Posterior cingulate gyrus (tissue), 11 donors: ENCODE measurements at regions not wholly inside any gene's neighbourhood (a gene's known extent, or its start where the extent isn't known, plus 50 kb on each side); places are given as distances from the start of the nearest gene placed in this dataset.
"Not testable (repeated sequence)": the region's sequence is repeated elsewhere in the genome, so short reads cannot be mapped to it uniquely, and the experiment has no call there.

Experiments used
- DNase-seq, 10 donors: peaks; one replicate each; pipeline versions ENCODE4 v3.0.0 to v3.0.0-alpha.2; 2020 to 2021; ENCODE audit warnings: mixed read lengths in 3 of 10
- intact Hi-C: fragments of 100-400 bp; cut with DNase I; formaldehyde crosslinking; loops from one replicate; pipeline ENCODE4 v1.15.1; 2023

DNA sequence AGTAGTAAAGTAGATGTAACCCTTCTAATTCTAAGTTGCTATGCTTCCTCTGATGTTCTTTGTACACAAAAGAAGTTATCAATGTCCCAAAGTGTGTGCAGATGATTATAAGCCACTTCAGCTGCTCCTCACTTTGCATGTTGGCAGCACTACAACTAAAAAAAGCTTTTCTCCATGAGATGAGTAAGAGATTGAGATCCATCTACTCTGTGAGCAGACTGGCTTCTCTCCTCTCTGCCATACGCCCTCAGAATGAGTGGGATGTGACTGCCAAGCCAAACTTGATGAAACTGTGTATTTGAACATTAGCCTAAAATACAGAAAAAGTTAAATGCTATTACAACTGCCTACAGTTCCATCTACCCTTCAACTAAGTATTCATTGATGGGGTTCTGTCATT lies 102.9 kb upstream of the ETV1 start:
- peak in 4 of 10 donors; percentile 2 to 80 (median 10) for DNase-seq
- intact Hi-C loops: no loop called here

DNA sequence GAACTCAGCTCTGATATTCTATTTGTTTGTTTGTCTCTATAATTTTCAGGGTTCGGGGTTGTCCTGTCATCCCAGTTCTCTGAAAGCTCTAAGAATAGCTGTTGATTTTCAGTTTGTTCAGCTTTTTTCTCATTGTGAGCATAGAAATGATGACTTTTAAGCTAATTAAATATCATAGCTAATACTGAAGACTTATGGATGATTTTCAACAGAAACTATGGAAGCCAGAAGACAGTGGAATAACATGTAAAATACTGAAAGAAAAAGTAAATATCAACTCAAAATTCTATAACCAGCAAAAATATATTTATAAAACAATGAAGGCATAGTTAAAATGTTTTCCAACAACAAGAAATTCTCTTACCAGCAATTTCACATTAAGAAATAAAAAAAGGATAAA lies 96.4 kb upstream of the ETV1 start:
- no peak for DNase-seq
- intact Hi-C loops: no loop called here

DNA sequence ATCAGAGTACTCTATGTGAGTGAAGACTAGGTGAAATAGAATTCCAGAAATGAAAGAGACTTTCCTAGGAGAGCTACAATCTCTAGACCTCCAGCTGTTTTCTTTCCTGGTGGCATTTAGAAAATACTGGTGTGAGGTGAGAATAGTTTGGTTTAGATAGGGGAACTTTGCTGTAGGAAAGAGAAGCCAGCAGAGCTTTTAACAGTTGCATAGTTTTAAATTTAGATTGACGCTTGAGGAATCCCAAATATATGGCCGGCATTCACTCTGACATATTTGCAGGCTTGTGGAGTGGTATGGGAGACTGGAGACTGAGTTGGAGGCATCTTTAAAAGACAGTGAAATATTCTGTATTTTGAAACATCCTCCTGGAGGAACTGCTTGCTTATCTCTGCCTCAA lies 94.3 kb upstream of the ETV1 start:
- no peak for DNase-seq
- intact Hi-C loops: no loop called here

- no peak for DNase-seq
Observed at GRCh38 chr7:14073988-14074387, 84.5 kb upstream of the ETV1 start.

DNA sequence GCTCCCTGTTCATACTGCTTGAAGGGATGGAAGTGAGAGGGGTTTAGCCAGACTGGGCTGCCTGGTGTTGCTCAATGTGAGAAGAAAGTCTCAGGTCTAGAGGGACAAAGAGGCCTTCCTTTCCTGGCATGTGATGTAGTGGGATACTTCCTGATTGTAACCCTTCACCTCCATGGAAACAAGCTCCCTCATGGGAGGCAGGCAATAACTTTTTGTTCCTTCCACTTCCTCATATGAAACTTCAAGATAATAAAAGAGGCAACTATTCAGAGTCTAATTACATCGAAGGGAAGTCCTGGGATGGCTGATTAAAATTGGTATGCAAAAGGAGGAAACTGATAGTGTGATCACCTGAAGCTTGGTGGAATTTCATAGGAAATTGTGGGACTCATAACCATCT lies 84.1 kb upstream of the ETV1 start:
- intact Hi-C loops: no loop called here

More at GRCh38 chr7:14073988-14074387, 84.5 kb upstream of the ETV1 start:
- intact Hi-C loops: no loop called here

GRCh38 chr7:14071045-14071444 lies 81.6 kb upstream of the ETV1 start:
- DNase-seq: no peak
- intact Hi-C loops: no loop called here

More for the DNA sequence above, 84.1 kb upstream of the ETV1 start:
- no peak for DNase-seq

- DNase-seq: no peak
- intact Hi-C loops: no loop called here
Observed at GRCh38 chr7:14069961-14070360, 80.5 kb upstream of the ETV1 start.

GRCh38 chr7:14066783-14067182 lies 77.3 kb upstream of the ETV1 start:
- intact Hi-C loops: not testable (repeated sequence)

DNA sequence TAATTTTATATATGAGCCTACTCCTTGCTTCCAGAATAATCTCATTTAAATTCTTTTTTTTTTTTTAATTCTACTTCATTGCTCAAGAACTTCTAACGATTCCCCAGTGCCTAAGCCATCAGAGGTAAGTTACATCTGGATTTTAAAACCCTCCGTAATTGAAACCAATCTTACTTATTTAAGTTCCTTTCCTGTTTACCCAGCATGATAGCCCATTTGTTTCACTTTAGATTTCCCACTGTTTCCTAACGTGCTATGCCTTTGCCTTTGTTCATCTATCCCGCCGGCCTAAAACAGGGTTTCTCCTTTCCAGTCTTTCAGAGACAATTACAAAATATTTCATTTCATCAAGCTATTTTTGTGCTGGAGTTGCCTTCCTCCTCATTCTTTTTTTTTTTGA lies 75.8 kb upstream of the ETV1 start:
- DNase-seq: no peak
- intact Hi-C loops: no loop called here

More at GRCh38 chr7:14066783-14067182, 77.3 kb upstream of the ETV1 start:
- DNase-seq: not testable (repeated sequence)

GRCh38 chr7:14055813-14056212 lies 66.3 kb upstream of the ETV1 start:
- DNase-seq: no peak
- intact Hi-C loops: no loop called here

DNA sequence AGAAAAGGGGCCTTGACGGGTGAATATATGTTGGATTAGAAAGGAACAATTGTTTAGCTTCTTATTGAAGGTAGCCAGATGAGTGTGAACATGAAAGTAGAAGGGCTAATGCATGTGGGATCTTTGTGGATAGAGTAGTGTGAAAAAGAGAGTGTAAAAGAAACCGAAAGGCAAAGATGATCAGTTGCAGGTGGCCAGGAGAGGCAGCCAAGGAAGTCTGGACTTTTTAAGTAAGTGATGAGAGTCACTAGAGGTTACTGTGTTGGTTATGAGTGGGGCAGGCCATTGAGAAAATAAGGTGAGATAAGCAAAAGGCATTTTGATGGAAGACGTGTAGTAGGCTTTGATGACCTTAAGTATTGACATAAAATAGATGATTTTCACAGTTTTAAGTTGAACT lies 64.7 kb upstream of the ETV1 start:
- no peak for DNase-seq
- intact Hi-C loops: no loop called here

DNA sequence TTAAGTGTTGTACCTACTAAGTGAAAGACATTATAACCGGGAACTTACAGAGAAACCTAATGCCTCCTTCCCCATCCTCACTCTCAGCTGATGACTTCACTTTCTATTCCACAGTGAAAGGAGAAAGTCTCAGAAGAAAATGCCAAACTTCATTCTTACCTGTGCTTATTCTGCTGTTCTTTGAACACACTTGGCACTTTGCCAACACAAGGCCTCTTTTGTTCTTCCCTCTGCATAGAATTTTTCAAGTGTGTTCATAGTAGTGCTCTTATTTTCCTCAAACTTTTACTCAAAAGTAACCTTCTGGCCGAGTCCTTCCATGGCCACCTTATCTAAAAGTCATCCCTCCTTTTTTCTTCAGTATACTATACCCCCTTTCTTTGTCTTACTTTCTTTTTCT lies 59.4 kb upstream of the ETV1 start:
- no peak for DNase-seq
- intact Hi-C loops: no loop called here

DNA sequence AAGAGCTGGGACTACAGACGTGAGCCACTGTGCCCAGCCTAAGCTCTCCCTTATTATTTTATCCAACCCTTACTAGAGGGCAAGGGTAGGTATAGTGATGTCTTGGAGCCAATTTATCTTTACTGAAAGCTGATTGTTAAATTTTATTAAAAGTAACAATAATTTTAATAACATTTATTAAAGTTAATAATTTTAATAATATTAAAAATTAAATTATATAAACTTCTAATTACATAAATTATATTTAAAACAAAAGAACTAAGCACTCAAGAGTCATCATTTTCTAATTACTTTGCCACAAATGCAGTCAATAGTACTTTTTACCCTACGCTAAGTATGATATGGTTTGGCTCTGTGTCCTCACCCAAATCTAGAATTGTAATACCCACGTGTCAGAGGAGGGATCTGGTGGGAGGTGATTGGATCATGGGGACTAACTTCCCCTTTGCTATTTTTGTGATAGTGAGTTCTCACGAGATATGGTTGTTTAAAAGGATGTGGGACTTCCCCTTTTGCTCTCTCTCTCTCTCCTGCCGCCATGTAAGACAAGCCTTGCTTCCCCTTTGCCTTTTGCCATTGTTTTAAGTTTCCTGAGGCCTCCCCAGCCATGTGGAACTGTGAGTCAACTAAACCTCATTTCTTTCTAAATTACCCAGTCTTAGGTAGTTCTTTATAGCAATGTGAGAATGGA lies 58.4 kb upstream of the ETV1 start:
- intact Hi-C loops: no loop called here
- DNase-seq: no peak

- no peak for DNase-seq
- intact Hi-C loops: no loop called here
Observed at GRCh38 chr7:14045651-14046050, 56.2 kb upstream of the ETV1 start.

- no peak for DNase-seq
- intact Hi-C loops: no loop called here
Observed at GRCh38 chr7:14040528-14040927, 51.1 kb upstream of the ETV1 start.
